Left hindlimb (tissue), 1 donor: ENCODE measurements at regions not wholly inside any gene's neighbourhood (a gene's known extent, or its start where the extent isn't known, plus 50 kb on each side); places are given as distances from the start of the nearest gene placed in this dataset.
"Not testable (repeated sequence)": the region's sequence is repeated elsewhere in the genome, so short reads cannot be mapped to it uniquely, and the experiment has no call there.

ENCODE experiments used
- DNase-seq: peaks from one replicate; pipeline ENCODE4 v3.0.0-alpha.2; 2018

GRCh38 chr7:156378806-156379205 lies 261.8 kb upstream of the RNF32 start:
- no peak for DNase-seq

DNA sequence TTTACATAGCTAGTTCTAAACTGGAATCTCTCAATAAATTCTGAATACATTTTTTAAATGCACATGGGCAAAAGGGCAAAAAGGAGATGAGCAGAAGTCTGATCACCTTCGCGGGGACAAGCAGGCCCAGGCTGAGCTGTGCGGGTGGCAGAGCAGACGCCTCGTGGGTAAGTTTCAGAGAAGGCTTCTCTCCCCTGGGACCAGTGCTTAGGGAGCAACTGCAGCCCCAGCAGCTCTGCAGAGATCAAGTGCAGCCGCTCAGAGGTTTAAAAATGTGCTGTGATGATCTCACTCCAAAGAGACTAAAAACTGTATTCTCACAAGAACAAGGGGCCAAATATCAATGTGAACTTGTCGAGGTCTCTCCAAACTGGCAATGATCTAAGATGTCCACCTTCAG lies 264.3 kb upstream of the RNF32 start:
- no peak for DNase-seq

- no peak for DNase-seq
Measured at GRCh38 chr7:156374335-156374734, 266.2 kb upstream of the RNF32 start.

- DNase-seq, result not testable (repeated sequence)
Measured at GRCh38 chr7:156369929-156370328, 270.6 kb upstream of the RNF32 start.

- DNase-seq, result no peak
Measured at GRCh38 chr7:156368053-156368843, 272.3 kb upstream of the RNF32 start.

GRCh38 chr7:156363751-156364150 lies 276.8 kb upstream of the RNF32 start:
- no peak for DNase-seq

DNA sequence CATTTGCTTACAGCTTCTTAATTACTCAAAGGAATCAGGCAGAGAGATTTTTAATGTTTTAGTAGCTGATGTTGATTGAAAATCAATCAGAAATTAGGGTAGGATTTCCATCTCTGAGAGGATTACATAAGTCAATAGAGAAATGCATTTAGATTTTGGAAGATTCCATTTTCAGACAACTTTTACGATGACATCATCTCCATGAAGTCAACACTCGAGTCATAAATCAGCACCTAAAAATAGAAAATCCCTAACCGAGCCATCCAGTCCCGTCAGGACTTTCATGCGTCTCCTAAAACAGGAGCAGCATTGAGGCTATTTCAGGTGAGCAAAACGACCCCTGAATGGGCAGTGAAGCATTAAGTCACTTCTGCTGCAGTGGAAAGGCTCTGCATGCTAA lies 279.7 kb upstream of the RNF32 start:
- no peak for DNase-seq

DNA sequence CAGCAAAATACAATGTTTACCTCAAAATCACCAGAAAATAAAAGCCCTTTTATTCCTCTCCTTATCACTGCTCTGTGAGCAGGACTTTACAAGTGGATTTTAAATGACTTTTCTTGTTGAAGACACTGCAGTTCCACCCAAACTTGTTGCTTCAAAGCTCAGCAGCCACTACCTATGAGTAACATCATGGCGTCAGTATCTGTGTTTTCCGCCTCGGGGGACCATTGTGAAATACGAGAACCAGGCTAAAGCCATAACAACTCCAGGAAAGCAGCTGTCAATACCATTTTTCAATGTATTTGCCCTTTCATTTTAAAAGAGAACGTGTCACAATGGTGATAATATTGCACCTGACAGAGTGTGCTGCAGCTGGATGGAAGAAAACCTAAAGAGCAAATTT lies 284.0 kb upstream of the RNF32 start:
- no peak for DNase-seq

DNA sequence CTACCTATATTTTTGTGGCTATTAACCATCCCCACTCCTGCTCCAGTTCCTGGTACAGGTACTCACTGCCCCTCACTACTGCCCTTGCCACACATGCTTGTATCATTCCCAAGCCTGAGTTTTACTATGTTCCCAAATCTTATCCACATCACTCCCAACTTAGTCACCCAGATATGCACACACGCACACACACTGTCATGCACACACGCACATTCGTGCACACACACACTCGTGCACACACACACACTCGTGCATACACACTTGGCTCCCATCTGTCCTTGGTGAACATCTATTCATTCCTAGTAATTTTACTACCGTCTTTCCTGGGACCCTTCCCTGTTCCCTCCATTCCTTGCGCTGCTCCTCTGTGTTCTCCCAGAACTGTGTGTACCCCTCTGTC lies 287.2 kb upstream of the RNF32 start:
- no peak for DNase-seq

GRCh38 chr7:156347703-156348248 lies 292.8 kb upstream of the RNF32 start:
- DNase-seq, result not testable (repeated sequence)

GRCh38 chr7:156347132-156347531 lies 293.4 kb upstream of the RNF32 start:
- no peak for DNase-seq

DNA sequence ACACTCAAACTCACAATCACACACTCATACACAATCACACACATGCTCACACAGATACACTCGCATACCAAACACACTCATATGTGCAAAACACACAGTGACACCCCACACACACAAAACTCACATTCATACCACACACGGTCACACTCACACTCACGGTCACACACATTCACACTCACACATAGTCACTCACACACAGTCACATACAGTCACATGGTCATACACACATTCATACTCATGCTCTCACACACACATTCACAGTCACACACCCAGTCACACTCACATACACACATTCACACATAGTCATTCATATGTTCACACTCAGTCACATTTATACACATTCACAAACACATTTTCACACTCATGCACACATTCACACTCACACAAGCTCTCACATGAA lies 296.0 kb upstream of the RNF32 start:
- DNase-seq, result no peak

GRCh38 chr7:156334636-156335035 lies 305.9 kb upstream of the RNF32 start:
- no peak for DNase-seq

- no peak for DNase-seq
Measured at GRCh38 chr7:156327916-156328315, 312.7 kb upstream of the RNF32 start.

GRCh38 chr7:156327474-156327873 lies 313.1 kb upstream of the RNF32 start:
- no peak for DNase-seq

DNA sequence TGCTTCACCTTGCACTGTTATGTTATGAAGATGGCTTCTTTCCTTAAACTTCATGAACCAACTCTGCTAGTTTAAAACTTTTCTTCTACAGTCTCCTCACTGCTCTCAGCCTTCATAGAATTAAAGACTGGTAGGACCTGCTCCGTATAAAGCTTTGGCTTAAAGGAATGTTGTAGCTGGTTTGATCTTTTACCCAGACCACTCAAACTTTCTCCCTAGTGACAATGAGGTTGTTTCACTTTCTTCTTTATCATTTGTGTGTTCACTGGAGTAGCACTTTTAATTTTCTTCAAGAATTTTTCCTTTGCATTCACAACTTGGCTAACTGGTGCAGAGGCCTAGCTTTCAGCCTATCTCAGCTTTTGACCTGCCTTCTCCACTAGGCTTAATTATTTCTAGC lies 316.4 kb upstream of the RNF32 start:
- no peak for DNase-seq

GRCh38 chr7:156321430-156321829 lies 319.1 kb upstream of the RNF32 start:
- DNase-seq, result not testable (repeated sequence)

DNA sequence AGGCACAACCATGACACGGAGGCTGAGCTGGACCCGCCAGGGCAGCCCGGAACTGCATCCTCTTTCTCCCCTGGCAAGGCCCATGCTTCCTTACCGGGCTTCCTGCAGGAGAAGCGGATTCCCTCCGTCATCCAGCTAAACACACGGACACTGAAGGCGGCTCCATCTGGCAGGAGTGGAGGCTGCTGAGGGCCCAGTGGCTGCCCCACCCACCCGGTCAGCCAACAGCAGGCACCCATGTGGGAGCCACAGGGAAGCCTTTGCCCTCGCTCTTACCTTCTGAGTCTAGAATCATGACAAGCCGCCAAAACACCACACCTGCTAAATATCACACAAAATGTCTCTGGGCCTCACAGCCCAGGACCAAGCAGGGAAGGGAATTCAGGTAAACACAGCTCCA lies 321.6 kb upstream of the RNF32 start:
- DNase-seq, result no peak

GRCh38 chr7:156318426-156318825 lies 322.1 kb upstream of the RNF32 start:
- DNase-seq, result no peak

GRCh38 chr7:156309016-156309620 lies 331.5 kb upstream of the RNF32 start:
- DNase-seq, result peak; percentile 52

DNA sequence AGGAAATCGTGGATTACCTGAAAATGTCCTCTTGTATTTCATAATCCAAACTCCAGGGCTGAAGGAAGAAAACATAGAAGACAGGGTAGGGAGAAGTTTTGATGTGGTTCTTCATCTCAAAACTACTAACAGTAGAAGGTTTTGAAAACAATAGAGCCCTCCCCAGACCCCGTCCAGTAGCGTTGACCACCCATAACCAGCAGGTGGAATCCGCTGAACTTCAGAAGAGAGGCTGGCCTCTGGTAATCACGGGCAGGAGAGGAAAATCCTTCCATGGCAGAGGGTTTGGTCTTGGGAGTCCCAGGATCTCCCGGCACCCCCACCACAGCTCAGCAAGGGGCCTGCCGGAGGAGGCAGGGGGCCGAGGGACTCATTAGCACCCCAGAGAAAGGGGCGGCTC lies 333.4 kb upstream of the RNF32 start:
- DNase-seq, result no peak

DNA sequence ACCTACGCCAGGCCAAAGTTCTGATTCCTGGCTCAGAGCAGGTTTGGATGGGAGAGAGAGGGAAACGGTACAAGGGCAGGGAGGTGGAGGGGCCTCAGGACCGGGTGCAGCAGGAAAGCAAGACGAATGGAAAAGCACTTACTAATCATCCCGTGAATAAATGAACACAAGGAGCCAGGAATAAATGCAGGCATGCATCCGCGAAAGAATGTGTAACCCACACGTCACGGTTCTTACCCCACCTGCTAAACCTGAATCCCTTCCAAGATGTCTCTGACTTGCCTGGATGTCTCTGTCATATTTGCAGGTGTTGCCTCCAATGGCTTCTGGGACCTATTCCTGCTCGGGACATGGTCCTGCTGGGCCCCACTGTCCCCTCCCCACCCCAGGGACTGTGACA lies 335.2 kb upstream of the RNF32 start:
- DNase-seq, result no peak

- DNase-seq, result no peak
Measured at GRCh38 chr7:156282816-156283215, 357.8 kb upstream of the RNF32 start.

DNA sequence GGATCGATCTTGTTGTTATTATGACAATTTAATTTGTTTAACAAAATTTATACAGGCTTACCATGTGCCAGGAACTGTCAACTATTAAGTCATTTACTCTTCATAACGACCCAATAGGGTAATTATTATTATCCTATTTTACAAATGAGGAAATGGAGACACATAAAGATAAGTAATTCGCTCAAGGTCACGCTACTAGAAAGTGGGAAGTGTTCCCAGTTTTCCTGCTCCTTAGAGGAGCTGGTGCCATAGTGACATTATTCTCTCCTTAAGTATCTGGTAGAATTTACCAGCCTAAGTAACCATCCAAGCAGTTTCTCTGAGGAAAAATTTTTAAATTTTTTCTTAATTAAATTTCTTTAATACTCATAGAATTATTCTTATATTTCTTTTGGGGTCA lies 360.9 kb upstream of the RNF32 start:
- DNase-seq, result no peak

GRCh38 chr7:156275292-156275691 lies 365.3 kb upstream of the RNF32 start:
- DNase-seq, result no peak
